WTC11 (cell line): ENCODE measurements at regions not wholly inside any gene's neighbourhood (a gene's known extent, or its start where the extent isn't known, plus 50 kb on each side); places are given as distances from the start of the nearest gene placed in this dataset.

ENCODE experiments used
- AFF4 ChIP-seq: sonication (generic); formaldehyde crosslinking; IDR thresholded peaks from 2 replicates; pipeline ENCODE4 v1.8.1; 2023; ENCODE audit warnings: mild to moderate bottlenecking, missing genetic modification reagents, borderline replicate concordance
- ETV6 ChIP-seq: sonication (generic); formaldehyde crosslinking; IDR thresholded peaks from 2 replicates; pipeline ENCODE4 v1.8.1; 2022; ENCODE audit warnings: mild to moderate bottlenecking, missing genetic modification reagents
- MLX ChIP-seq: sonication (generic); formaldehyde crosslinking; IDR thresholded peaks from 2 replicates; pipeline ENCODE4 v1.8.1; 2023; ENCODE audit warnings: mild to moderate bottlenecking, missing genetic modification reagents, moderate library complexity
- NFATC4 ChIP-seq: fragments of 250-450 bp; sonication (Bioruptor Pico); IDR thresholded peaks from 2 replicates; pipeline ENCODE4 v1.9.0; 2021; ENCODE audit warnings: mild to moderate bottlenecking
- NFYB ChIP-seq: sonication (generic); formaldehyde crosslinking; conservative IDR thresholded peaks from 2 replicates; pipeline ENCODE4 v1.8.0; 2022; ENCODE audit warnings: low read depth, missing genetic modification reagents
- NR1H2 ChIP-seq: sonication (generic); formaldehyde crosslinking; IDR thresholded peaks from 2 replicates; pipeline ENCODE4 v1.9.0; 2021; ENCODE audit warnings: mild to moderate bottlenecking, moderate library complexity, missing genetic modification reagents
- TCF7 ChIP-seq: sonication (generic); formaldehyde crosslinking; IDR thresholded peaks from 2 replicates; pipeline ENCODE4 v1.8.0; 2022; ENCODE audit warnings: mild to moderate bottlenecking, low read depth, missing genetic modification reagents, moderate library complexity
- ZNF138 ChIP-seq: sonication (generic); formaldehyde crosslinking; conservative IDR thresholded peaks from 2 replicates; pipeline ENCODE4 v1.8.1; 2022; ENCODE audit warnings: mild to moderate bottlenecking, moderate library complexity, missing genetic modification reagents
- TF ChIP-seq, protein P1 (sequence below): sonication (generic); formaldehyde crosslinking; IDR thresholded peaks from 2 replicates; pipeline ENCODE4 v1.8.1; 2023; ENCODE audit warnings: mild to moderate bottlenecking, missing genetic modification reagents
- TF ChIP-seq, protein P2 (sequence below): sonication (generic); formaldehyde crosslinking; IDR thresholded peaks from 2 replicates; pipeline ENCODE4 v1.8.1; 2022; ENCODE audit warnings: mild to moderate bottlenecking, moderate library complexity, missing genetic modification reagents
- TF ChIP-seq, protein P3 (sequence below): sonication (generic); formaldehyde crosslinking; IDR thresholded peaks from 2 replicates; pipeline ENCODE4 v1.8.0; 2022; ENCODE audit warnings: mild to moderate bottlenecking, missing genetic modification reagents
- TF ChIP-seq, protein P4 (sequence below): fragments of 200-600 bp; IDR thresholded peaks from 2 replicates; pipeline ENCODE4 v1.8.0; 2022; ENCODE audit warnings: antibody characterized with exemption
- TF ChIP-seq, protein P5 (sequence below): sonication (generic); formaldehyde crosslinking; IDR thresholded peaks from 2 replicates; pipeline ENCODE4 v1.8.1; 2022; ENCODE audit warnings: mild to moderate bottlenecking, missing genetic modification reagents, moderate library complexity, borderline replicate concordance

- TF ChIP-seq TCF7 (CRISPR knock-in tag) = no peak
- TF ChIP-seq NFATC4 (CRISPR knock-in tag) = no peak
- no peak for TF ChIP-seq NFYB (CRISPR knock-in tag)
- TF ChIP-seq, protein P1, sequence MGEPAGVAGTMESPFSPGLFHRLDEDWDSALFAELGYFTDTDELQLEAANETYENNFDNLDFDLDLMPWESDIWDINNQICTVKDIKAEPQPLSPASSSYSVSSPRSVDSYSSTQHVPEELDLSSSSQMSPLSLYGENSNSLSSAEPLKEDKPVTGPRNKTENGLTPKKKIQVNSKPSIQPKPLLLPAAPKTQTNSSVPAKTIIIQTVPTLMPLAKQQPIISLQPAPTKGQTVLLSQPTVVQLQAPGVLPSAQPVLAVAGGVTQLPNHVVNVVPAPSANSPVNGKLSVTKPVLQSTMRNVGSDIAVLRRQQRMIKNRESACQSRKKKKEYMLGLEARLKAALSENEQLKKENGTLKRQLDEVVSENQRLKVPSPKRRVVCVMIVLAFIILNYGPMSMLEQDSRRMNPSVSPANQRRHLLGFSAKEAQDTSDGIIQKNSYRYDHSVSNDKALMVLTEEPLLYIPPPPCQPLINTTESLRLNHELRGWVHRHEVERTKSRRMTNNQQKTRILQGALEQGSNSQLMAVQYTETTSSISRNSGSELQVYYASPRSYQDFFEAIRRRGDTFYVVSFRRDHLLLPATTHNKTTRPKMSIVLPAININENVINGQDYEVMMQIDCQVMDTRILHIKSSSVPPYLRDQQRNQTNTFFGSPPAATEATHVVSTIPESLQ (CRISPR knock-in tag) = no peak
- TF ChIP-seq NR1H2 (CRISPR knock-in tag) = no peak
- TF ChIP-seq, protein P2, sequence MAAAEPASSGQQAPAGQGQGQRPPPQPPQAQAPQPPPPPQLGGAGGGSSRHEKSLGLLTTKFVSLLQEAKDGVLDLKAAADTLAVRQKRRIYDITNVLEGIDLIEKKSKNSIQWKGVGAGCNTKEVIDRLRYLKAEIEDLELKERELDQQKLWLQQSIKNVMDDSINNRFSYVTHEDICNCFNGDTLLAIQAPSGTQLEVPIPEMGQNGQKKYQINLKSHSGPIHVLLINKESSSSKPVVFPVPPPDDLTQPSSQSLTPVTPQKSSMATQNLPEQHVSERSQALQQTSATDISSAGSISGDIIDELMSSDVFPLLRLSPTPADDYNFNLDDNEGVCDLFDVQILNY (CRISPR knock-in tag) = no peak
- no peak for TF ChIP-seq MLX (CRISPR knock-in tag)
- TF ChIP-seq, protein P3, sequence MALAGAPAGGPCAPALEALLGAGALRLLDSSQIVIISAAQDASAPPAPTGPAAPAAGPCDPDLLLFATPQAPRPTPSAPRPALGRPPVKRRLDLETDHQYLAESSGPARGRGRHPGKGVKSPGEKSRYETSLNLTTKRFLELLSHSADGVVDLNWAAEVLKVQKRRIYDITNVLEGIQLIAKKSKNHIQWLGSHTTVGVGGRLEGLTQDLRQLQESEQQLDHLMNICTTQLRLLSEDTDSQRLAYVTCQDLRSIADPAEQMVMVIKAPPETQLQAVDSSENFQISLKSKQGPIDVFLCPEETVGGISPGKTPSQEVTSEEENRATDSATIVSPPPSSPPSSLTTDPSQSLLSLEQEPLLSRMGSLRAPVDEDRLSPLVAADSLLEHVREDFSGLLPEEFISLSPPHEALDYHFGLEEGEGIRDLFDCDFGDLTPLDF = no peak
- no peak for TF ChIP-seq AFF4 (CRISPR knock-in tag)
- TF ChIP-seq, protein P4, sequence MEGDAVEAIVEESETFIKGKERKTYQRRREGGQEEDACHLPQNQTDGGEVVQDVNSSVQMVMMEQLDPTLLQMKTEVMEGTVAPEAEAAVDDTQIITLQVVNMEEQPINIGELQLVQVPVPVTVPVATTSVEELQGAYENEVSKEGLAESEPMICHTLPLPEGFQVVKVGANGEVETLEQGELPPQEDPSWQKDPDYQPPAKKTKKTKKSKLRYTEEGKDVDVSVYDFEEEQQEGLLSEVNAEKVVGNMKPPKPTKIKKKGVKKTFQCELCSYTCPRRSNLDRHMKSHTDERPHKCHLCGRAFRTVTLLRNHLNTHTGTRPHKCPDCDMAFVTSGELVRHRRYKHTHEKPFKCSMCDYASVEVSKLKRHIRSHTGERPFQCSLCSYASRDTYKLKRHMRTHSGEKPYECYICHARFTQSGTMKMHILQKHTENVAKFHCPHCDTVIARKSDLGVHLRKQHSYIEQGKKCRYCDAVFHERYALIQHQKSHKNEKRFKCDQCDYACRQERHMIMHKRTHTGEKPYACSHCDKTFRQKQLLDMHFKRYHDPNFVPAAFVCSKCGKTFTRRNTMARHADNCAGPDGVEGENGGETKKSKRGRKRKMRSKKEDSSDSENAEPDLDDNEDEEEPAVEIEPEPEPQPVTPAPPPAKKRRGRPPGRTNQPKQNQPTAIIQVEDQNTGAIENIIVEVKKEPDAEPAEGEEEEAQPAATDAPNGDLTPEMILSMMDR = no peak
- no peak for TF ChIP-seq ETV6 (CRISPR knock-in tag)
- TF ChIP-seq ZNF138 (CRISPR knock-in tag) = no peak
- TF ChIP-seq, protein P5, sequence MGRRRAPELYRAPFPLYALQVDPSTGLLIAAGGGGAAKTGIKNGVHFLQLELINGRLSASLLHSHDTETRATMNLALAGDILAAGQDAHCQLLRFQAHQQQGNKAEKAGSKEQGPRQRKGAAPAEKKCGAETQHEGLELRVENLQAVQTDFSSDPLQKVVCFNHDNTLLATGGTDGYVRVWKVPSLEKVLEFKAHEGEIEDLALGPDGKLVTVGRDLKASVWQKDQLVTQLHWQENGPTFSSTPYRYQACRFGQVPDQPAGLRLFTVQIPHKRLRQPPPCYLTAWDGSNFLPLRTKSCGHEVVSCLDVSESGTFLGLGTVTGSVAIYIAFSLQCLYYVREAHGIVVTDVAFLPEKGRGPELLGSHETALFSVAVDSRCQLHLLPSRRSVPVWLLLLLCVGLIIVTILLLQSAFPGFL = no peak
Observed at GRCh38 chr12:84376320-84376719, 536.3 kb downstream of the SLC6A15 start.
